H1 (cell line): ENCODE measurements at regions not wholly inside any gene's neighbourhood (a gene's known extent, or its start where the extent isn't known, plus 50 kb on each side); places are given as distances from the start of the nearest gene placed in this dataset.

Source experiments
- CTCF ChIA-PET: fragments of 300-600 bp; sonication (Branson Sonifier 250); formaldehyde crosslinking; loops from one replicate; lab custom pipeline; 2021; ENCODE audit not compliant: partially characterized antibody; lab: Charles Lee
- POLR2A ChIA-PET: fragments of 300-600 bp; sonication (Branson Sonifier 250); formaldehyde crosslinking; loops from one replicate; lab custom pipeline; 2021; ENCODE audit warnings: inconsistent platforms; ENCODE audit not compliant: partially characterized antibody; lab: Charles Lee
- DNase-seq, 2 experiments: peaks; one replicate each; pipeline versions ENCODE4 v3.0.0 to v3.0.0-alpha.2; 2010 to 2022; ENCODE audit warnings: low spot score in 2 of 2, low read depth in 1 of 2, mixed read lengths in 1 of 2
- FAIRE-seq: peaks from 2 replicates; lab custom pipeline; 2011; peaks lifted over from hg19 to GRCh38; lab: Jason Lieb, UNC
- H2AFZ ChIP-seq: 2 replicates; pipeline ENCODE4 v1.8.1; 2012; ENCODE audit warnings: low read length, inconsistent platforms
- H2AK5ac ChIP-seq: 2 replicates; pipeline ENCODE4 v1.6.1; 2013; ENCODE audit warnings: low read depth, low read length
- H2BK120ac ChIP-seq: replicated peaks from 2 replicates; pipeline ENCODE3; 2013; ENCODE audit warnings: low read depth, low read length, inconsistent platforms
- H2BK12ac ChIP-seq: 2 replicates; pipeline ENCODE4 v1.6.1; 2013; ENCODE audit warnings: low read depth, low read length
- H2BK15ac ChIP-seq: 2 replicates; pipeline ENCODE4 v1.6.1; 2013; ENCODE audit warnings: low read length
- H2BK20ac ChIP-seq: 2 replicates; pipeline ENCODE4 v1.6.1; 2013; ENCODE audit warnings: low read length
- H2BK5ac ChIP-seq: 2 replicates; pipeline ENCODE4 v1.6.1; 2013; ENCODE audit warnings: low read depth, low read length
- H3K14ac ChIP-seq: 2 replicates; pipeline ENCODE4 v1.6.1; 2013; ENCODE audit warnings: inconsistent platforms; ENCODE audit not compliant: insufficient read length
- H3K18ac ChIP-seq: 2 replicates; pipeline ENCODE4 v1.6.1; 2013; ENCODE audit warnings: low read length; ENCODE audit errors: extremely low read depth
- H3K23ac ChIP-seq: 2 replicates; pipeline ENCODE4 v1.6.1; 2013; ENCODE audit warnings: inconsistent platforms; ENCODE audit not compliant: insufficient read length
- H3K23me2 ChIP-seq: 2 replicates; pipeline ENCODE4 v1.6.1; 2013; ENCODE audit warnings: low read depth, low read length
- H3K27ac ChIP-seq: 2 replicates; pipeline ENCODE4 v1.6.1; 2011; ENCODE audit warnings: low read depth, low read length, inconsistent platforms
- H3K27me3 ChIP-seq, 4 experiments: replicated peaks in 1 of 4; 1 replicate in 1 of 4; 2 replicates in 3 of 4; pipeline versions ENCODE4 v1.6.1 to v1.8.1; 2011 to 2013; ENCODE audit warnings: low read length in 3 of 4, mild to moderate bottlenecking in 3 of 4, inconsistent platforms in 2 of 4, mixed read lengths in 2 of 4, moderate library complexity in 1 of 4; ENCODE audit not compliant: control insufficient read depth in 3 of 4, insufficient read depth in 3 of 4; ENCODE audit errors: extremely low read depth in 1 of 4
- H3K36me3 ChIP-seq, 4 experiments: 2 replicates each; pipeline versions ENCODE4 v1.6.1 to v1.8.1; 2011 to 2013; ENCODE audit warnings: mild to moderate bottlenecking in 4 of 4, low read length in 3 of 4, moderate library complexity in 2 of 4, control low read depth in 1 of 4, inconsistent platforms in 1 of 4; ENCODE audit not compliant: insufficient read depth in 4 of 4, control insufficient read depth in 2 of 4
- H3K4ac ChIP-seq: replicated peaks from 2 replicates; pipeline ENCODE3; 2013; ENCODE audit warnings: low read length, low read depth, mixed read lengths, inconsistent platforms; ENCODE audit not compliant: insufficient read length
- H3K4me1 ChIP-seq, 4 experiments: replicated peaks in 1 of 4; 1 replicate in 1 of 4; 2 replicates in 3 of 4; pipeline versions ENCODE4 v1.6.1 to v1.8.1; 2011 to 2013; ENCODE audit warnings: low read length in 3 of 4, inconsistent platforms in 2 of 4, mixed read lengths in 1 of 4; ENCODE audit not compliant: insufficient read depth in 4 of 4, control insufficient read depth in 3 of 4
- H3K4me2 ChIP-seq, 2 experiments: 2 replicates each; pipeline versions ENCODE4 v1.6.1 to v1.8.1; 2011 to 2013; ENCODE audit warnings: low read depth in 2 of 2, low read length in 2 of 2, control low read depth in 1 of 2, inconsistent platforms in 1 of 2, mild to moderate bottlenecking in 1 of 2; ENCODE audit not compliant: insufficient read depth in 1 of 2
- H3K4me3 ChIP-seq, 4 experiments: fragments of 200-600, 300-600 bp in 1 of 4; sonication (generic), shearing (Covaris generic), sonication (Bioruptor Twin) in 1 of 4; 2 replicates each; pipeline versions ENCODE4 v1.5.1 to v1.8.1; 2011 to 2016; ENCODE audit warnings: low read length in 4 of 4, low read depth in 3 of 4, control low read depth in 2 of 4, inconsistent platforms in 2 of 4, mild to moderate bottlenecking in 2 of 4, mixed read lengths in 1 of 4, moderate library complexity in 1 of 4; ENCODE audit not compliant: insufficient read depth in 2 of 4; ENCODE audit errors: extremely low read depth in 1 of 4
- H3K56ac ChIP-seq: replicated peaks from 2 replicates; pipeline ENCODE3; 2013; ENCODE audit warnings: low read depth, mild to moderate bottlenecking, mixed read lengths, low read length, inconsistent platforms; ENCODE audit not compliant: insufficient read length
- H3K79me1 ChIP-seq: 2 replicates; pipeline ENCODE4 v1.6.1; 2013; ENCODE audit warnings: low read depth, low read length, control low read depth
- H3K79me2 ChIP-seq, 2 experiments: 2 replicates each; pipeline versions ENCODE4 v1.6.1 to v1.8.1; 2012 to 2013; ENCODE audit warnings: low read length in 2 of 2, mild to moderate bottlenecking in 2 of 2, inconsistent platforms in 1 of 2; ENCODE audit not compliant: insufficient read depth in 2 of 2, control insufficient read depth in 1 of 2
- H3K9ac ChIP-seq, 4 experiments: replicated peaks in 1 of 4; 1 replicate in 1 of 4; 2 replicates in 3 of 4; pipeline versions ENCODE4 v1.6.1 to v1.8.1; 2011 to 2013; ENCODE audit warnings: low read depth in 3 of 4, low read length in 3 of 4, control low read depth in 2 of 4, mild to moderate bottlenecking in 2 of 4, moderate library complexity in 2 of 4, inconsistent platforms in 1 of 4; ENCODE audit errors: extremely low read depth in 1 of 4
- H3K9me3 ChIP-seq, 2 experiments: 2 replicates each; pipeline versions ENCODE4 v1.6.1 to v1.8.1; 2012 to 2013; ENCODE audit warnings: mild to moderate bottlenecking in 2 of 2, moderate library complexity in 2 of 2, control low read depth in 1 of 2, inconsistent platforms in 1 of 2, low read depth in 1 of 2, low read length in 1 of 2, mixed read lengths in 1 of 2; ENCODE audit not compliant: insufficient read depth in 2 of 2
- H4K20me1 ChIP-seq, 2 experiments: replicated peaks in 1 of 2; 2 replicates each; pipeline versions ENCODE3 to v1.8.1; 2011 to 2013; ENCODE audit warnings: inconsistent platforms in 2 of 2, low read length in 2 of 2, mild to moderate bottlenecking in 1 of 2; ENCODE audit not compliant: insufficient read depth in 2 of 2, control insufficient read depth in 1 of 2
- H4K5ac ChIP-seq: 2 replicates; pipeline ENCODE4 v1.6.1; 2013; ENCODE audit warnings: low read length, low read depth, mixed read lengths, inconsistent platforms; ENCODE audit not compliant: insufficient read length
- H4K8ac ChIP-seq: 2 replicates; pipeline ENCODE4 v1.8.0; 2013; ENCODE audit warnings: mild to moderate bottlenecking, moderate library complexity, low read length, inconsistent platforms; ENCODE audit not compliant: insufficient read depth; ENCODE audit errors: extremely low read depth
- H4K91ac ChIP-seq: replicated peaks from 2 replicates; pipeline ENCODE3; 2013; ENCODE audit warnings: low read length, mixed read lengths, inconsistent platforms; ENCODE audit not compliant: insufficient read length
- EZH2 ChIP-seq: fragments of 200-600 bp; sonication (generic); IDR thresholded peaks from 2 replicates; pipeline ENCODE4 v1.7.1; 2012; ENCODE audit warnings: low read depth, mild to moderate bottlenecking, moderate library complexity, low read length, inconsistent platforms; ENCODE audit not compliant: severe bottlenecking
- WGBS, 2 experiments: shearing (Covaris generic) in 1 of 2; methylation state at CpG; one replicate each; pipeline versions ENCODE4 v1.1.6 to v1.1.7; 2013 to 2015; ENCODE audit warnings: low lambda C conversion rate in 2 of 2, mixed read lengths in 2 of 2, inconsistent platforms in 1 of 2, low coverage in 1 of 2, missing lambda C conversion rate in 1 of 2; ENCODE audit not compliant: insufficient replicate concordance in 2 of 2, insufficient coverage in 1 of 2, insufficient read length in 1 of 2; ENCODE audit errors: extremely low coverage in 1 of 2, missing lambda C conversion rate in 1 of 2; 5-methylcytosine and 5-hydroxymethylcytosine counted together

- CTCF ChIA-PET = no interaction called here
- H2BK20ac ChIP-seq = no peak overlapping the region
- H3K4me1 ChIP-seq = no peaks in the 10 kb centered on the region
- H3K14ac ChIP-seq = no peak overlapping the region
- H3K27ac ChIP-seq = no peak overlapping the region
- H2BK120ac ChIP-seq = no peak overlapping the region
- H2BK15ac ChIP-seq = no peak overlapping the region
- H3K23me2 ChIP-seq = no peaks in the 10 kb centered on the region
- H4K91ac ChIP-seq = no peak overlapping the region
- H3K79me1 ChIP-seq = no peaks in the 10 kb centered on the region
- WGBS, 2 experiments = 100% methylated on average over 2 of the region's 2 CpGs; no CpG with 5 or more reads in 1 of the 2 experiments
- no peaks in the 10 kb centered on the region for H3K79me2 ChIP-seq
- H3K56ac ChIP-seq = no peak overlapping the region
- no peak overlapping the region for H4K5ac ChIP-seq
- no peak overlapping the region for H3K23ac ChIP-seq
- no peak overlapping the region for H2BK5ac ChIP-seq
- TF ChIP-seq EZH2 = no peak
- no peak overlapping the region for H3K4me3 ChIP-seq
- no peaks in the 10 kb centered on the region for H3K9me3 ChIP-seq
- H2BK12ac ChIP-seq = no peak overlapping the region
- no peaks in the 10 kb centered on the region for H3K36me3 ChIP-seq
- DNase-seq = no peak
- no peak overlapping the region for H3K18ac ChIP-seq
- H3K4me2 ChIP-seq = no peak overlapping the region
- no peak overlapping the region for H3K9ac ChIP-seq
- no peak overlapping the region for H3K4ac ChIP-seq
- no peak overlapping the region for H2AK5ac ChIP-seq
- POLR2A ChIA-PET = no interaction called here
- H2AFZ ChIP-seq = no peak overlapping the region
- no peaks in the 10 kb centered on the region for H3K27me3 ChIP-seq
- H4K20me1 ChIP-seq = no peaks in the 10 kb centered on the region
- H4K8ac ChIP-seq = no peak overlapping the region
- no peak for FAIRE-seq
Observed at GRCh38 chrY:17122166-17122565, 757.9 kb downstream of the CDY2B start.
